ENCODE measurements at regions not wholly inside any gene's neighbourhood (a gene's known extent, or its start where the extent isn't known, plus 50 kb on each side); places are given as distances from the start of the nearest gene placed in this dataset.

DNA sequence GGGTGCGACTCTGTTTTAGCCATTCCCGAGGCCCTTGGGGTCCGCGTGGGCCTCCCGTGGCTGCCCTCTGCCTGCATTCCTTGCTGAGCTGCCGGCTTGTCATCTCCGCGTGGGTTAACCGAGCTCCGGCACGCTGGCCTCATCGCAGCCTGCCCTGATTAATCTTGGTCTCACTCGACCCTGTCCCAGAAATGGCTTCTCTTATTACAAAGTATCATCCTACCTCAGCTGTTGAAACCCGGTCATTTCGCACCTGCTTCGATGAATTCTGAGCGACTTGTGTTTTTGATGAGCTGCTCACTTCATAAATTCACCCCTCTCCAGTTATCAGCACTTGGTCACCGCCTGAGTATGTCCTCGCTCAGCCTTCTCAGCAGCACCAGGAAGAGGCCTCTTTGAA lies 123.5 kb upstream of the EGFLAM start:
- TF ChIP-seq, protein P1, sequence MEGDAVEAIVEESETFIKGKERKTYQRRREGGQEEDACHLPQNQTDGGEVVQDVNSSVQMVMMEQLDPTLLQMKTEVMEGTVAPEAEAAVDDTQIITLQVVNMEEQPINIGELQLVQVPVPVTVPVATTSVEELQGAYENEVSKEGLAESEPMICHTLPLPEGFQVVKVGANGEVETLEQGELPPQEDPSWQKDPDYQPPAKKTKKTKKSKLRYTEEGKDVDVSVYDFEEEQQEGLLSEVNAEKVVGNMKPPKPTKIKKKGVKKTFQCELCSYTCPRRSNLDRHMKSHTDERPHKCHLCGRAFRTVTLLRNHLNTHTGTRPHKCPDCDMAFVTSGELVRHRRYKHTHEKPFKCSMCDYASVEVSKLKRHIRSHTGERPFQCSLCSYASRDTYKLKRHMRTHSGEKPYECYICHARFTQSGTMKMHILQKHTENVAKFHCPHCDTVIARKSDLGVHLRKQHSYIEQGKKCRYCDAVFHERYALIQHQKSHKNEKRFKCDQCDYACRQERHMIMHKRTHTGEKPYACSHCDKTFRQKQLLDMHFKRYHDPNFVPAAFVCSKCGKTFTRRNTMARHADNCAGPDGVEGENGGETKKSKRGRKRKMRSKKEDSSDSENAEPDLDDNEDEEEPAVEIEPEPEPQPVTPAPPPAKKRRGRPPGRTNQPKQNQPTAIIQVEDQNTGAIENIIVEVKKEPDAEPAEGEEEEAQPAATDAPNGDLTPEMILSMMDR (IDR thresholded peaks at IDR 0.05) = no peak
- no peak for TF ChIP-seq POLR2A (IDR thresholded peaks at IDR 0.05)
